ENCODE measurements at regions not wholly inside any gene's neighbourhood (a gene's known extent, or its start where the extent isn't known, plus 50 kb on each side); places are given as distances from the start of the nearest gene placed in this dataset.

DNA sequence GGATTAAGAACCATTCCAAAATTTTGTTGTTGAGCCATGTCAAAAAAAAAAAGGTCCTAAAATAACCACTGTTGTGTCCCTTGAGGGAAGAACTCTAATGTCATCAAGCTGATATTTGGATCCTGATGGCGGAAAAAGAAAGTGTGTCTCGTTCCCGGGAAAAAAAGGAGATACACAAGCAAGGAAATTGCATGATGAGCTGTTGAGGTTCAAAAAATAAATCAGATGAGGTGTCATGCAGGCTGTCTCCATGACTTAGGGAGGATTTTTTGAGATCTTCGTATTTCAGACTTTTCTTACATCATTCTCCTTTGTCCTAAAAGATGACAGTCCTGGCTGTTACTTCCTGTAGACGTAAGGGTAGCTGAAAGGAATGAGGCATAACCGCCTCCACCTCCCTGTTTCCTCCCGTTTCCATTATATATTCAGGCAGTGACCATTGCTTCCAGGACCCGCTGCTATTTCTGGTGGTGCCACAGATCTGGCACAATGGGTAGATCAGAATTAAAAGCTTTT, 117.3 kb upstream of the TNFAIP3 start:
- Mint-ChIP-seq H3K4me1 (ENCODE audit: unreplicated experiment) (peaks cover 2% of the 10 kb centered on the region), H3K36me3 (ENCODE audit: unreplicated experiment) (no peaks in the 10 kb centered on the region), H3K4me3 (ENCODE audit: unreplicated experiment) (no peak overlapping the region), H3K27ac (ENCODE audit: unreplicated experiment) (no peak overlapping the region), H3K9me3 (ENCODE audit: unreplicated experiment) (no peaks in the 10 kb centered on the region), H3K27me3 (ENCODE audit: unreplicated experiment) (no peaks in the 10 kb centered on the region)
- no peak for DNase-seq (ENCODE audit: extremely low spot score, unreplicated experiment)
- TF ChIP-seq, protein P1, sequence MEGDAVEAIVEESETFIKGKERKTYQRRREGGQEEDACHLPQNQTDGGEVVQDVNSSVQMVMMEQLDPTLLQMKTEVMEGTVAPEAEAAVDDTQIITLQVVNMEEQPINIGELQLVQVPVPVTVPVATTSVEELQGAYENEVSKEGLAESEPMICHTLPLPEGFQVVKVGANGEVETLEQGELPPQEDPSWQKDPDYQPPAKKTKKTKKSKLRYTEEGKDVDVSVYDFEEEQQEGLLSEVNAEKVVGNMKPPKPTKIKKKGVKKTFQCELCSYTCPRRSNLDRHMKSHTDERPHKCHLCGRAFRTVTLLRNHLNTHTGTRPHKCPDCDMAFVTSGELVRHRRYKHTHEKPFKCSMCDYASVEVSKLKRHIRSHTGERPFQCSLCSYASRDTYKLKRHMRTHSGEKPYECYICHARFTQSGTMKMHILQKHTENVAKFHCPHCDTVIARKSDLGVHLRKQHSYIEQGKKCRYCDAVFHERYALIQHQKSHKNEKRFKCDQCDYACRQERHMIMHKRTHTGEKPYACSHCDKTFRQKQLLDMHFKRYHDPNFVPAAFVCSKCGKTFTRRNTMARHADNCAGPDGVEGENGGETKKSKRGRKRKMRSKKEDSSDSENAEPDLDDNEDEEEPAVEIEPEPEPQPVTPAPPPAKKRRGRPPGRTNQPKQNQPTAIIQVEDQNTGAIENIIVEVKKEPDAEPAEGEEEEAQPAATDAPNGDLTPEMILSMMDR (IDR thresholded peaks at IDR 0.05) = no peak

DNA sequence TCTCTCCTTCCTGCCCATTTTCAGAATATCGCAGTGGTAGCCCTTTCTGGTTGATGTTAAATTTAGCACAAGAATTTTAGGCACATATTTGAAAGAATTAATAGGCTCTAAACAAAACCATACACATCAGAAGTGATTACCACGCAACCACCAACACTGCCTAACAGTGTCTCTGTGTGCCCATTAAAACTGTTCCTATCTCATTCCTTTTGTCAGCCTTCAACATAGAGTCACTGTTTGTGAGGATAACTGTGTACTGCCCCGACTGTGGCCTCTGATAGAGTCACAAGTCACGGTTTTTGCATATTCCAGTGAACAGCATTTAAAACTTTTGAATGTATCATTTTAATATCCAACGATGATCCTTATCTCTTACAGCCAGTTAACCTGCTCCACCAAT, 116.8 kb upstream of the TNFAIP3 start:
- Mint-ChIP-seq H3K4me1 (ENCODE audit: unreplicated experiment) (peaks cover 2% of the 10 kb centered on the region), H3K27ac (ENCODE audit: unreplicated experiment) (no peak overlapping the region), H3K4me3 (ENCODE audit: unreplicated experiment) (no peak overlapping the region), H3K9me3 (ENCODE audit: unreplicated experiment) (no peaks in the 10 kb centered on the region), H3K27me3 (ENCODE audit: unreplicated experiment) (no peaks in the 10 kb centered on the region), H3K36me3 (ENCODE audit: unreplicated experiment) (no peaks in the 10 kb centered on the region)
- no peak for DNase-seq (ENCODE audit: extremely low spot score, unreplicated experiment)
- TF ChIP-seq, protein P1 (IDR thresholded peaks at IDR 0.05) = no peak

GRCh38 chr6:137751768-137752560, 115.1 kb upstream of the TNFAIP3 start:
- no peak overlapping the region for H3K27ac Mint-ChIP-seq (ENCODE audit: unreplicated experiment)
- no peaks in the 10 kb centered on the region for H3K36me3 Mint-ChIP-seq (ENCODE audit: unreplicated experiment)

GRCh38 chr6:137754366-137754765, 112.7 kb upstream of the TNFAIP3 start:
- Mint-ChIP-seq H3K27ac (ENCODE audit: unreplicated experiment) (no peak overlapping the region), H3K27me3 (ENCODE audit: unreplicated experiment) (no peaks in the 10 kb centered on the region), H3K4me3 (ENCODE audit: unreplicated experiment) (no peak overlapping the region), H3K4me1 (ENCODE audit: unreplicated experiment) (no peaks in the 10 kb centered on the region), H3K36me3 (ENCODE audit: unreplicated experiment) (no peaks in the 10 kb centered on the region), H3K9me3 (ENCODE audit: unreplicated experiment) (no peaks in the 10 kb centered on the region)
- no peak for DNase-seq (ENCODE audit: extremely low spot score, unreplicated experiment)
- TF ChIP-seq, protein P1 (IDR thresholded peaks at IDR 0.05) = no peak

More at GRCh38 chr6:137751768-137752560, 115.1 kb upstream of the TNFAIP3 start:
- no peaks in the 10 kb centered on the region for H3K27me3 Mint-ChIP-seq (ENCODE audit: unreplicated experiment)
- H3K9me3 Mint-ChIP-seq (ENCODE audit: unreplicated experiment) = no peaks in the 10 kb centered on the region
- no peak overlapping the region for H3K4me3 Mint-ChIP-seq (ENCODE audit: unreplicated experiment)
- TF ChIP-seq, protein P1 (IDR thresholded peaks at IDR 0.05) = no peak
- no peak for DNase-seq (ENCODE audit: extremely low spot score, unreplicated experiment)
- H3K4me1 Mint-ChIP-seq (ENCODE audit: unreplicated experiment) = no peaks in the 10 kb centered on the region

DNA sequence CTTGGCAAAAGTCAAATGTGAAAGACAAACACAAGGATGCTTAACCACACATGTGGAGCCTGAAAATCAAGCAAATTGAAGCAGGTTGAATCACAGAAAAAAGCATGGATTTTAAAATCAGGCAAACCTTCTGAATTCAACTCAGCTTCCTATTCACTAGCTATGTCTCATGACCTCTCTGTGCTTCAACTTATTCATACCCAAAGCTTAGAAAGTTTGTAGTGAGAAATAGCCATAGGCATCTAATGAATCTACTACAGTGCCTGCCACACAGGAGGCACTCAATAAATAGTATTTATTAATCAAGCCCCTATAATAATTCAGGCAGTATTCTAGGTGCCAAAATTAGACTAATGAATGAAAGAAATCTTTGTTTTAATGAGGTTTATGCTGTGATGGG, 112.2 kb upstream of the TNFAIP3 start:
- no peak for DNase-seq (ENCODE audit: extremely low spot score, unreplicated experiment)
- TF ChIP-seq, protein P1 (IDR thresholded peaks at IDR 0.05) = no peak
- H3K27ac Mint-ChIP-seq (ENCODE audit: unreplicated experiment) = no peak overlapping the region
- H3K4me3 Mint-ChIP-seq (ENCODE audit: unreplicated experiment) = no peak overlapping the region
- H3K36me3 Mint-ChIP-seq (ENCODE audit: unreplicated experiment) = no peaks in the 10 kb centered on the region
- no peaks in the 10 kb centered on the region for H3K27me3 Mint-ChIP-seq (ENCODE audit: unreplicated experiment)
- no peaks in the 10 kb centered on the region for H3K4me1 Mint-ChIP-seq (ENCODE audit: unreplicated experiment)
- no peaks in the 10 kb centered on the region for H3K9me3 Mint-ChIP-seq (ENCODE audit: unreplicated experiment)

All from osteocyte (in vitro differentiated cells).